Stimulated activated CD4-positive, alpha-beta T cell treated with anti-CD3 and anti-CD28 coated beads, Interleukin-12 subunit alpha, Interleukin-12 subunit beta, amount 100 ng/mL, for 48 hours (primary cell): ENCODE measurements at regions not wholly inside any gene's neighbourhood (a gene's known extent, or its start where the extent isn't known, plus 50 kb on each side); places are given as distances from the start of the nearest gene placed in this dataset.
"Not testable (repeated sequence)": the region's sequence is repeated elsewhere in the genome, so short reads cannot be mapped to it uniquely, and the experiment has no call there.

ENCODE experiments used
- DNase-seq, 3 donors: peaks; one replicate each; pipeline ENCODE4 v3.0.0-alpha.2; 2020; ENCODE audit warnings: low read depth in 2 of 3, low spot score in 1 of 3

DNA sequence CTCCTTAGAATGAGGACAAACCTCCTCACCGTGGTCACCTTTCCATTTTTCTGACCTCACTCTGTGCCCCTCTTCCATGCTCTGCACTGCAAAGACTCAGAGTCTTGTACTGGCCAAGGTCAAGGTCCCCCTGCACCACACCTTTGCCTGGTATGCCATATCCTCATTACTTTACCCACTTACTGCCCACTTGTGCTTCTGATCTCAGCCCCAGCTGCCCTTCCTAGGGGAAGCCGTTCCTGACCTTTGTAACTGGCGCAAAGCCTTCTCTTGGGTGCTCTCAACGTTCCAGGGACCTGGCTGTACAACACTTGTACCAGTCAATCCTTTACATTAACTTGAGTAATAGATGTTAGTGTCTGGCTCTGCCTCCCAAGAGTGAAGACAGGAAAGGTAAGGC, 256.0 kb downstream of the SV2B start:
- DNase-seq: no peak

DNA sequence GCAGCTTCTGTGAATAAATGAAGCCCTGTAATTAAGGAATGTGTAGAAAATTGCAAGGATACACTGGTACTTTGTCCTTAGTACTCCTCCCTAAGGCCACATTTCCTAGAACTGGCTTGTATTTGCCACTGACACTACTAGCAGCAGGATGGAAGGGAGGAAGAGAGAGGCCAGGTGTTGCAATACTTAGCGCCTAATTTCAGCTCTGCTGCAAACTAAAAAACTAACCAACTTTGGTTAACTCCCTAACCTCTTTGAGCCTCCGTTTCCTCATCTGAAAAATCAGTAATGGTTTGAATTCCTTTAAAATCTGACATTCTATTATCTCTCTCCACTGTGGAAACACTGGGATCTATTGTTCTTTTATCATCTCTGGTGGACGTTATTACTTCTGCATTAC, 257.0 kb downstream of the SV2B start:
- DNase-seq: no peak

DNA sequence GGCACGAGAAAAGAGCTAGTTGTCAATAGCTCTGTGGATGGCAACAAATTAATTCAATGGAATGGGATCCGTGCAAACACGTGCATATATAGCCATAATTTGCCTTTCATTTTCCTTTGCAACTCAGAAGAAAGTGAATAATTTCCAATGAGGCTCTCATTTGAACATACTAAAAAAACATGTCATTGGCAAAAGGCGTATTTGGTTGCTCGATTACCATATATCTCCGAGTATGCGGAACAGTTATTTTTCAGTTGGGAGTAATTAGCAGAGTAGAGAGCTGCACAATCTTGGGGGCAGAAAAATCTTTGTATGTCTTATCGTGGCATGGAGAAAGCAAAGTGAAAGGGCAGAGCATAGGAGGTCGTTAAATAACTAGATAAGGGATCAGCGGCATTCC, 257.4 kb downstream of the SV2B start:
- no peak for DNase-seq

DNA sequence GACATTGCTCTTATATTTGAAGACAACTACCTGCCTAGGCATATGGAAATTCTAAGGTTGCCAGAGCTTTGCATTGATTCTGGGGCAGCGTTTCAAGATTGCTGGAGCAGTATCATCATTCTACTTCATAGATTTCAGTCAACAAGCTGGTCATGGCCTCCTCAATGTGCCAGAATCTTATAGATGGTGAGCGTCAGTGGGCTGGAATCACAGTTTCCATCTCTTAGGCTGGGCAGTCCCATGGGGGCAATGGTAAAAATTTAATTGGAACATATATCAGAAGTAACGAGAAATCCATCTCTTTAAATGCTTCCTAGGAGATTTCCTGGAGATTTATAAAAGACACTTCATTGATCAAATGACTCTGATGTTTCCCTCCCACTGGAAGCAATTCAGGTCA, 258.3 kb downstream of the SV2B start:
- DNase-seq: no peak

DNA sequence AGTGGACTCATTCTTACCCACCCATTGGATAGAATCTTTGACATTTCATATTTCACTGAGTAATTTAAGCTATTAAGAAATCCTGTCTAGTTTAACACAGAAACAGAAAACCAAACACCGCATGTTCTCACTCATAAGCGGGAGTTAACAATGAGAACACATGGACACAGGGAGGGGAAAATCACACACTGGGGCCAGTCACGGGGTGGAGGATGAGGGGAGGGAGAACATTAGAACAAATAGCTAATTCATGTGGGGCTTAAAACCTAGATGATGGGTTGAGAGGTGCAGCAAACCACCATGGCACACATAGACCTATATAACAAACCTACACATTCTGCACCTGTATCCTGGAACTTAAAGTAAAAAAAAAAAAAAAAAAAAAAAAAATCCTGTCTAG, 261.6 kb downstream of the SV2B start:
- DNase-seq: not testable (repeated sequence)

DNA sequence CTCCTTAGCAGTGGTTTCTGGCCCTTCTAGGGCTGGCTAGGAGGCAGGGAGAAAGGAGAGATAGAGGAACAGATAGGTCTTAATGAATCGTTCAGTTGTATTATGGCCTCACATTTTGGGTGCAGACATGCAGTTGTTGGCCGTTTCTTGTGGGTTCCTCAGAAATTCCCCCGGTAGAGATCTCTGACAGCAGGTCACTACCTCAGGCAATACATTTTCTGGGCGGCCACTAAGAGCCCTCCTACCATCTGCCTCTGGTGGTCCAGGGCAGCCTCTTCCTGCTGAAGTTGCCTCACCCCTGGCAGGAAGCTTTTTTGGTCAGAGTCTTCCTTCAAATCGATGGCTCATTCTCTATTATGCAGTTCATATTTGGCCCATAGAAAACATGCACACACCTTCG, 266.1 kb downstream of the SV2B start:
- DNase-seq: no peak

DNA sequence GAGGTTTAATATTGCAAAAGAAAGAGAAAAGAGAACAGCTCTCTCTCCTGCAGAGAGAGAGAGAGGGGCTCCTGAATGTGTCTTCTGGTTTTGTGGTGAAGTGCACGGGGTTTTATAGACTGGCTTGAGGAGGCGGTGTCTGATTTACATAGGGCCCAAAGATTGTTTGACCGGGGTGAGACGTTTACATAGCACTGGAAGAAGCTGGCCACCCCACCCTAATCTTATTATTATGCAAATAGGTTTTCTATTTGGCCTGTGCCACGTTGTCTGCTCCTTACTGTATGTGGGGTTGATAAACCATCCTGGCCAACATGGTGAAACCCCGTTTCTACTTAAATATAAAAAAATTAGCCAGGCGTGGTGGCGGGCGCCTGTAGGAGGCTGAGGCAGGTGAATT, 268.6 kb downstream of the SV2B start:
- DNase-seq: no peak

DNA sequence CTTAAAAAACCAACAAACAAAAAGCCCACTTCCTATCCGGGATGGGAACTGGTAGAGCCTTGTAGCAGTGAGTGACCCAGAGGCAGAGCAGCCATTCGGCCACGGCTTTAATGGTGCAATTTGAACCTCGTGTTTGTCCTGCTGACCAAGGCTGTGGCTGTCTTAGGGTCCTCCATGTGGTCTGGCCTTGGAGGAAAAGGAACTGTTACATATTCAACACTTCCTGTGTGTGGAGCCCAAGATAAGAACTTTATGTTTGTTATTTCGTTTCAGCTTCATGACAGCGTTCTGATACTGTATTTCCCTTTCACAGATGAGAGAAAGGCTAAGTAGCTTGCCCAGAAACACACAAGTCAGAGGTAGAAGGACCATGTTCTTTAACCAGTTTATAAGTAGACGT, 269.8 kb downstream of the SV2B start:
- DNase-seq: no peak

DNA sequence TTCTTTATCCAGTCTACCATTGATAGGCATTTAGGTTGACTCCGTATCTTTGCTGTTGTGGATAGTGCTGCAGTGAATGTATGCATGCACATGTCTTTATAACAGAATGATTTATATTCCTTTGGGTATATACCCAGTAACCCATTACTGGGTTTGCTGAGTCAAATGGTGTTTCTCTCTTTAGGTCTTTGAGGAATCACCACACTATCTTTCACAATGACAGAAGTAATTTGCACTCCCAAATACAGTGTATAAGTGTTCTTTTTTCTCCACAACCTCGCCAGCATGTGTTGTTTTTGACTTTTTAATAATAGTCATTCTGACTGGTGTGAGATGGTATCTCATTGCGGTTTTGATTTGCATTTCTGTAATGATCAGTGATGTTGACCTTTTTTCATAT, 271.3 kb downstream of the SV2B start:
- not testable (repeated sequence) for DNase-seq

DNA sequence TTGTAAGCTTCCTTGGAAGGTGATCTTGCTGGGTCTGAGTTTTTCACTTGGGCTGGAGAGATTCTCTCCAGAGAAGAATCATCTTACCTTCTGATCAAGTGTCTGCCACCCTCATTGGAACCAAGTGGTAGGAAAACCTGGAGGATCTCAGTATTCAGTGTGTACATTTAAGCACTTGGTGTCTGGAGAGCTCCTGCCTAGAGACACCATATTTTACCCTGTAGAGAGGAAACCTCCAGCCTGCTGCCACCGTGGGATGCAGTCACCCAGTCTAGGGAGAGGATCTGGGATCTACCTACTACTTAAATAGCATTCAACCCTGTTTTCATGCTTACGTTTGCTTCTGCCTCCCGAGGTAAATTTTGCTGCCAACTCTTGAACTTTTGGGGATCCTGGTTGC, 274.3 kb downstream of the SV2B start:
- DNase-seq: no peak

DNA sequence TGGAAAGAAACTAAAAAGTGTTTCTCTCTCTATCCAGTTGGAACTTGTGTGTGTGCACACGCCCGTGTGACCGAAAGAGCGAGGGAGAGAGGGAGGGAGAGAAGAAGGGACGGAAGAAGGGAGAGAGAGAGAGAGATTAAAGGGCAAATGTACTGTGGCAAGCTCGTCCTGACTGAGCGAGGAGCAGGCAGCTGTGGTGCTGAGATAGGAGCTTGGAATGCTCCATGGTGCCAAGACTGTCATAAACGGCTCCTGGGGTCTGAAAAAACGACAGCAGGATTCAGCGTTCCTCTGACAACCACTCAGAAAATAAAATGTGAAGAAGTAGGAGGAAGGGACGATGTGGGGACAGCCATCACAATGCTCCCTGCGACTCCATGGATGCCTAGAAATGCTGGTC, 276.0 kb downstream of the SV2B start:
- no peak for DNase-seq

DNA sequence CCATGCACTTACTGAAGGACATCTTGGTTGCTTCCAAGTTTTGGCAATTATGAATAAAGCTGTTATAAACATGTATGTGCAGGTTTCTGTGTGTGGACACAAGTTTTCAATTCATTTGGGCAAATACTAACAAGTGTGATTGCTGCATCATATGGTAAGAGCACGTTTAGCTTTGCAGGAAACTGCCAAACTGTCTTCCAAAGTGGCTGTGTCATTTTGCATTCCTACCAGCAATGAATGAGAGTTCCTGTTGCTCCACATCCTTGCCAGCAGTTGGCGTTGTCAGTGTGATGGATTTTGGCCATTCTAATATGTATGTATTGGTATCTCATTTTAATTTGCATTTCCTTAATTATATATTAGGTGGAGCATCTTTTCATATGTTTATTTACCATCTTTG, 280.1 kb downstream of the SV2B start:
- no peak for DNase-seq

DNA sequence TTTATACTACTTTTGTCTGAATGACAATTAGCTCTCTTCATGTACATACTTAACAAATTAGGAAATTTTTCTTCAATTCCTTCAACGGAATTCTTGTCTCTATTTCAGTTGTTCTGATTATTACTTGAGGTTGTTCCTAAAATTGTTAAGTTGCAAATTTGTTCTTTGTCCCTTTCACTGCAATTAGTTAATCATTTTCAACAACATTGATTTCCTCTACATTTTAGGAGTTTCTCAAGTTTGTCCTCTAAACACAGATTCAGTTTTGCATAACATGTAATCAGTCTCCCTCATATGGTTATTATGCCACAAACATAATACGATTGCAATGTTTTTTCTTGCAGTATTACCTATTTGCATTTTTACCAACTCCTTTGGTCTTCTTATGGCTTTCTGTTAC, 283.5 kb downstream of the SV2B start:
- DNase-seq: no peak

DNA sequence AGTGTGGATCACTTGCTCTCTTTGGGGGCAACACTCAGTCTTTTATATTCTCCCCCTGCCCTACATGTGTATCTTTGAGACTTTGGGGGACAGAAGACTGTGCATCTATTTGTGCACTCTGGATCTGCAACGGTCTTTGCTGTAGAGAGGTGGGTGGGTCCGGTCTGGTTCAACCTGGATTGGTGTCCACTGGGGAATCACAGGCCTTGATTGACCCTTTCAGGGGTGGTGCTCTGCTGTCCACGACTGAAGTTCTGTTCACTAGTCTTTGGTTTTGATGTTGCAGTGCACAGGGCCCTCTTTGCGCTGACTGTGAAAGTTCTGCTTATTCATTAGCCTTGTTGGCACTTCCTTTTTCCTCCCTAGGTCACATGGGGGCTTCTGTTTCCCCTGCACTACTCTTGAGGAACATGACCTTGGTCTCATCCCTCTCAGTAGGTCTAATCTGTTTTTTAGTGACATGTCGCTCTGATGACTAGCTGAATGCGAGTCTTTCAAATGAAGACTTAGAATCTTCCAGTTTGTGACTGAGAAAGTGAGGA, 284.2 kb downstream of the SV2B start:
- DNase-seq: no peak

DNA sequence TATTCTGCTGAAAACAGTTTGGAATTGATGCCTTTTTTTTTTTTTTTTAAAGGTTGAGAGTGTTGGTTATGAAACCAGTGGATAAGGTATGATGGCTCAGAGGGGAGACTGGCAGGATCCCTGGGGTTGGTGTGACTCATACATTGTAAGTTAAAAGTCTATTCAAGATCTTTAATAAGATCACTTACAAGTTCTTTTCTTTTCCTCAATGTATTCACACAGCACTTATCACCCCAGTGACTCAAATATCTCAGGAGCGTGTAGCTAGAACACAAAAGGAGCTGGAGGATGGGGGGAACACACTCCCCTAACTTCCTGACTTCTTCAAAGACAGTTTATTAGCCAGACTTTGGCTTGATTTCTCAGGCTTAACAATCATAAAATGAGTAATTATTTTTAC, 285.3 kb downstream of the SV2B start:
- no peak for DNase-seq

DNA sequence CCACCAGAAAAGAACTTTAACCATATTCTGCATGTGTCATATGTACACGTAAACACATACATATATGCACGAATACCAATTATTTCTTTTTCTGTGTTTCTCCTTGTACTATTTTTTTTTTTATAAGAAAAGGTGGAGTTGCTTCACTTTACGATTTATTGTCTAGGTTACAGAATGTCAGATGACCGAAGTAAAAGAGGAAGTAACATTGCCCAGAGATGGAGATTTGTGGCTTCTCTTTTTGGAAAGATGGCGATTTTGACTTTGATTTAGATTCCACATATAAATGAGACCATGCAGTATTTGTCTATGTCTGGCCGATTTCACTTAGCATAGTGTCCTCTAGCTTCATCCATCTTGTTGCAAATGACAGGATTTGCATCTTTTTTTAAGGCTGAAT, 293.1 kb downstream of the SV2B start:
- DNase-seq: no peak

DNA sequence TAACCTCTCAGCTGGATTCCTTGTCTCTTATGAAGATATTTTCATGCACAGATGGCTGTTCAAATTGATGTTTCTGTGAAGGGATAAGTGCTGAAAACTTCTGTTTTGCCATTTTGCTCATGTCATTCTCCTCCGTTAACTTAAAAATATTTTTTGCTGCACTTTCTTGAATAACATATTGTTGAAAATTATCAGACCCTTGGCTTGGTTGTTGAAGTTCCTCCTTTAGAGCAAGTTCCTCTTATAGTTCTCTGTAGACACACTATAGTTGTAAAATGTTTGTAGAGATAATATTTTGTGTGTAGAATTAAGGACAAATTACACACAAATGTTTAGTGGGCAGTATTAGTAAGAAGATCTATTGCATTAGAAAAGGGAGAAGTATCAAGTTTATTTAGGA, 300.4 kb downstream of the SV2B start:
- DNase-seq: no peak

DNA sequence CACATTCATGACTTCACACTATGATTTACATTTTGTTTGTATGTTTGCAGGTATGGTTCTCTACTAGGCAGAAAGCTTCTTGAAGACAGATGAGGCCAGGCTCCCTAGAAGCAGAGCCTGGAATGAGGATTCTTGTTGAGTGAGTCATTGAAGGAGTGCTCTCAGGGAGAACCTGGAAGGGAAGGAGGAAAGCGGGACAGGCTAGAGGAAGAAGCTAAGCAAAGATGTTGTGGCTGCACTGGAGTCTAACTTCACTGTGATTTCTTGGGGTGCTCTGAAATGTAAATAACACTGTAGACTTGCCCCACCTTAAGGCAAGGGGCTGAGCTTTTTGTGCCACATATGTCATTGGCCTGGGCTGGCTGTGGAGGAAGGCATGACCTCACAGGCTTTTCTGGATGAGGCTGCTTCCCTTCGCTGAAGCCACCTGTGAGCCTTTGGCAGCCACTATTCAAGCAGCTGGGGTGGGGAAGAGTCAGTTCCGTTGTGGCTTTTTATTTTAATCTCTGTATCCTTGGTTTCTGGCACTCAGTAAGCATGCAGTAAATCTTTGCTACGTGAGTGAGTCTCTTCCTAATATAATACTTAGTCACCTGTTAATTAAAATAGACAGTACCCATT, 307.3 kb downstream of the SV2B start:
- DNase-seq: no peak

DNA sequence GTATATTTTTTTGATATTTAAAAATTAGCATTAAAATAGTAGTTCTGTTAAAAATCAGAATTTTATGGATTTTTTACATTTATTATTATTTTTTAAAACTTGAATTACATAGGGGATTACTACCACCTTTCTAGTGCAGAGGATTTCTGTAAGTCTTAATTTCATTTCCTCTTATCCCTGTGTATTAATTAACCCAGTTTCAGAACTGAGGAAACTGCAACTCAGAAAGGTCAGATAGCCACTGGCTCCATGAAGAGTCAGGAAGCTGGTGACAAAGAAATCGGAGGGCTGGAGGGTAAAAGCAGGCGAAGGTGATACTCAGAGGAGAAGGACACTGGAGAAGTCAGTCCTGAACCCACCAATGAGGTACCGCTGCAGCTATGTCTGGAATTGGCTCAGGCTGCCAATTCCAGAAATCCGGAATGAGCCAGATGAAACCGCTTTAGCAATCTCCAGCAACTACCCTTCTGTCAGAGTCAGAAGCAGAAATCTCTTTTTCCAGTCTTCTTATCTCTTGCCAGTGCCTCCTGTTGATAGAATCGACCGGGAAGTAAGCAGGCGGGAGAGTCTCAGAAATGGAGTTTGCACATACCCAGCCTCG, 308.5 kb downstream of the SV2B start:
- DNase-seq: no peak

DNA sequence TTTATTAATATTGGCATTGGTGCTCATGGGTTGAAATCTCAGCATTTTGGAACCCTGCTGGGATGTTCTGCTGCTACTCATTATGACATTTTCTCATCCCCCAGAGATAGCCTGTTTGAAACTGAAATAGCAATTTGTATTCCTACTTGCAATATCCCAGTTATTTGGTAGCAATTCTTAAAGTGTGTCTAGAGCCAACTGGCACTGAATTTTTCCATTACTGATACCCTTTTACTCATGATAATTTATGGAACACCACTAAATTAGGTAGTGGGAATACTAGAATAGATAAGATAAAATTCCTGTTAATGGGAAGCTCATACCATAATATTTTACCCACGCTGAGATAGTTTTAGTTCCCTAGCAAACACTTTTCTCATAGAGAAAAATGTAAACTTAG, 309.3 kb downstream of the SV2B start:
- DNase-seq: no peak

DNA sequence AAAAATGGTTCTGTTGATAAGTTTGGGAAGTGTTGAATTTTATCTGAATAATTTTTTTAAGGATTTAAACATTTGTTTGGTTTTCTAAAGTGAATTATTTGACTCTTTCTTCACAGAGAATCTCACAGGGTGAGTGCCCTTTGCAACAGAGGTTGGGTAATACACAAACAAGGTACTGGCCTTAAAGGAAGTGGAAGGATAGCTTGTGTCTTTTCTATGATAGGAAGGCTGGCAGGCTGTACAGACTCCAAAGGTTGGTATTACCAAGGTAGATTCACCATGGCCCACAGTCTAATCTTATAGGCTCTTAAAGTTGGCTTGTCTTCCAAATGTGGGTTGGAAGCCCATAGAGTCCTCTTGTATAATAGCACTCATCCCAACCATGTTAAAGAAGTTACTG, 311.5 kb downstream of the SV2B start:
- DNase-seq: no peak

DNA sequence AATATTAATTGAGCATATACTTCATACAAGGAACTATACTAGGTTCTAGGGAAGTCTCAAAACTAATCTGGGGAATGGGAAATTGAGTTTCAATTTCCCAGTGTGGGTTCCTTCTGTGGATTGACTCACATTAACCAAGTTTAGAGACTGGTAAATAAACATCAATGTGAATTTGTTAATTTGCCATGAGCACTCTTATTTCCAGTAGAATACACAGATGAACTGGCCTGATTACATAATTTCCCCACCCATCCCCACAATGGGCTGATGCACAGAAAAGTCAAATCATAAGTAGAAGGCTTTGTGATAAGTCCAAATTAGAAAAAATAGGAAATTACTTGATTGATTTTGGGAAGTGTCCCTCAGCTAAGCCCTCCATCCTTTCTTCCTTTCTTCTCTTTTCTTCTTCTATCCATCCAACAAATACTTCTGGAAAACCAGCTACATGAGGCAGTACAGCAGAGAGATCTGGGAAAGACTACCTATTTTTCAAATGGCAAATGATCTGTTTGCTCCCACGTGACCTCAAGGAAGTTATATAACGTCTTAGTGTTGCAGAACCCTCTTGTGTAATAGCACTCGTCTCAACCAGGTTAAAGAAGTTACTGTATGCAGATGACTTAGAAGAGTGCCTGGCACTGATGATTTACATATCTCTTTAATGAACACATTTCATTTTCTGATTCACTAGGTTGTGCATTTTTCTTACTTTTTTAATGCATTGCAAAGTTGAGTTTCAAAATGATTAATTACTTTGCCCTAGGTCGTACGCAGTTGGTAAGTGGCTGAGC, 312.3 kb downstream of the SV2B start:
- DNase-seq: no peak
